Brain microvascular endothelial cell (primary cell): ENCODE measurements at regions not wholly inside any gene's neighbourhood (a gene's known extent, or its start where the extent isn't known, plus 50 kb on each side); places are given as distances from the start of the nearest gene placed in this dataset.

ENCODE experiments used
- DNase-seq: peaks from one replicate; pipeline ENCODE4 v3.0.0-alpha.2; 2020
- H3K27ac ChIP-seq: fragments of 250-450 bp; sonication (Bioruptor Pico); 2 replicates; pipeline ENCODE4 v1.5.1; 2020; ENCODE audit warnings: mild to moderate bottlenecking, moderate library complexity
- H3K27me3 ChIP-seq: fragments of 250-450 bp; sonication (Bioruptor Pico); replicated peaks from 2 replicates; pipeline ENCODE4 v1.5.1; 2020; ENCODE audit warnings: mild to moderate bottlenecking
- H3K36me3 ChIP-seq: fragments of 250-450 bp; sonication (Bioruptor Pico); replicated peaks from 2 replicates; pipeline ENCODE4 v1.5.1; 2020; ENCODE audit warnings: mild to moderate bottlenecking
- H3K4me3 ChIP-seq: 2 replicates; pipeline ENCODE4 v1.5.1; 2011; ENCODE audit warnings: low read depth, mild to moderate bottlenecking, control low read depth, low read length, moderate library complexity
- in situ Hi-C: cut with HindIII; loops from 2 replicates; pipeline ENCODE4 v1.10.0; 2017; ENCODE audit warnings: low sequenced_read_pairs, low pct_ligation_motif_present
- TF ChIP-seq, protein P1 (sequence below): IDR thresholded peaks from 2 replicates; pipeline ENCODE4 v1.5.1; 2011; ENCODE audit warnings: low read depth, mild to moderate bottlenecking, moderate library complexity, low read length, control low read depth, inconsistent platforms; ENCODE audit errors: missing control alignments

GRCh38 chr2:59996855-59997254 is 556.6 kb downstream of the BCL11A start:
- Histone ChIP-seq H3K27me3 (no peaks in the 10 kb centered on the region), H3K4me3 (no peak overlapping the region), H3K27ac (no peak overlapping the region), H3K36me3 (no peaks in the 10 kb centered on the region)
- in situ Hi-C loops: no loop called here
- DNase-seq: no peak
- TF ChIP-seq, protein P1, sequence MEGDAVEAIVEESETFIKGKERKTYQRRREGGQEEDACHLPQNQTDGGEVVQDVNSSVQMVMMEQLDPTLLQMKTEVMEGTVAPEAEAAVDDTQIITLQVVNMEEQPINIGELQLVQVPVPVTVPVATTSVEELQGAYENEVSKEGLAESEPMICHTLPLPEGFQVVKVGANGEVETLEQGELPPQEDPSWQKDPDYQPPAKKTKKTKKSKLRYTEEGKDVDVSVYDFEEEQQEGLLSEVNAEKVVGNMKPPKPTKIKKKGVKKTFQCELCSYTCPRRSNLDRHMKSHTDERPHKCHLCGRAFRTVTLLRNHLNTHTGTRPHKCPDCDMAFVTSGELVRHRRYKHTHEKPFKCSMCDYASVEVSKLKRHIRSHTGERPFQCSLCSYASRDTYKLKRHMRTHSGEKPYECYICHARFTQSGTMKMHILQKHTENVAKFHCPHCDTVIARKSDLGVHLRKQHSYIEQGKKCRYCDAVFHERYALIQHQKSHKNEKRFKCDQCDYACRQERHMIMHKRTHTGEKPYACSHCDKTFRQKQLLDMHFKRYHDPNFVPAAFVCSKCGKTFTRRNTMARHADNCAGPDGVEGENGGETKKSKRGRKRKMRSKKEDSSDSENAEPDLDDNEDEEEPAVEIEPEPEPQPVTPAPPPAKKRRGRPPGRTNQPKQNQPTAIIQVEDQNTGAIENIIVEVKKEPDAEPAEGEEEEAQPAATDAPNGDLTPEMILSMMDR: no peak

DNA sequence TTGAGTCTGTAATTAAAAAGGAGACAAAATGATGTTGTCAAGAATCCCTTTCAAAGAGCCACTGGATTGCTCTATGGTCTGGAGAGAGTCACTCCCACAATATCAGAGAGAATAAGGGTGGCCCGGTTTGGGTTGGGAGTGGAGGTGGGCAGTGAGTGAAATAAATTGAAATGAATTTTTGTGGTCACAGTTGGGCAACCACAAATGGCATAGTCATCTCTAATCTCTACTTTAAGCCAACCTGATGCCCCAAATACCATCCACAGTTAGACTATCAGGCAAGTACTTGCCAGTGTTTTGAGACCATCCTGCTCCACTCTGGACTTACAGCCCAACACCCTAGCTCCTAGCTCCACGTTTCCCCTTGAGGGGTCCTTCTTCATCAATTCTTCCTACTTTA is 559.7 kb downstream of the BCL11A start:
- Histone ChIP-seq H3K36me3 (no peaks in the 10 kb centered on the region), H3K27me3 (no peaks in the 10 kb centered on the region), H3K27ac (no peak overlapping the region), H3K4me3 (no peak overlapping the region)
- no peak for DNase-seq
- in situ Hi-C loops: no loop called here
- TF ChIP-seq, protein P1: no peak

GRCh38 chr2:59988341-59988740 is 565.1 kb downstream of the BCL11A start:
- TF ChIP-seq, protein P1: no peak
- H3K27me3 ChIP-seq: no peaks in the 10 kb centered on the region
- in situ Hi-C loops: no loop called here
- H3K4me3 ChIP-seq: no peak overlapping the region
- H3K36me3 ChIP-seq: no peaks in the 10 kb centered on the region
- DNase-seq: no peak
- no peak overlapping the region for H3K27ac ChIP-seq

GRCh38 chr2:59986511-59986910 is 566.9 kb downstream of the BCL11A start:
- in situ Hi-C loops: no loop called here
- H3K4me3 ChIP-seq: no peak overlapping the region
- no peaks in the 10 kb centered on the region for H3K27me3 ChIP-seq

DNA sequence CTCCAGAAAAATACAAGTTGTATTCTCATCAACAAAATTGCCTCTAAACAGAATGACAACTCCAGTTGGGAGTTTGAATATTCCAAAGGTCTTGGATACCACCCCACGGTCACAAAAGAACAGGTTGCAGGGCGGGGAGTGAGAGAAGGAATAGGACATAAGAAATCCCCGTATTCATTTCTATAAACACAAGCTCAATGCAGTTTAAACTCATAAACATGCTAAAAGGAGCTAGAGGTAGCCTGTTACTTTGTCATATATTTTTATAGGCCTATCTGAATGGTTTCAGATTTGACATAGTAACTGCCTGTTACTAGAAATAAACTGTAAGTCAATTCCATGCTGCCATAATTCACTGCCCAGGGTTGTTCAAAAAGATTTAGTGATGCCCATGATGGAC is 567.5 kb downstream of the BCL11A start:
- no peaks in the 10 kb centered on the region for H3K36me3 ChIP-seq
- no peaks in the 10 kb centered on the region for H3K27me3 ChIP-seq
- in situ Hi-C loops: no loop called here
- no peak for DNase-seq
- TF ChIP-seq, protein P1: no peak
- no peak overlapping the region for H3K27ac ChIP-seq
- H3K4me3 ChIP-seq: no peak overlapping the region

More at GRCh38 chr2:59986511-59986910, 566.9 kb downstream of the BCL11A start:
- H3K27ac ChIP-seq: no peak overlapping the region
- no peaks in the 10 kb centered on the region for H3K36me3 ChIP-seq
- TF ChIP-seq, protein P1: no peak
- no peak for DNase-seq

DNA sequence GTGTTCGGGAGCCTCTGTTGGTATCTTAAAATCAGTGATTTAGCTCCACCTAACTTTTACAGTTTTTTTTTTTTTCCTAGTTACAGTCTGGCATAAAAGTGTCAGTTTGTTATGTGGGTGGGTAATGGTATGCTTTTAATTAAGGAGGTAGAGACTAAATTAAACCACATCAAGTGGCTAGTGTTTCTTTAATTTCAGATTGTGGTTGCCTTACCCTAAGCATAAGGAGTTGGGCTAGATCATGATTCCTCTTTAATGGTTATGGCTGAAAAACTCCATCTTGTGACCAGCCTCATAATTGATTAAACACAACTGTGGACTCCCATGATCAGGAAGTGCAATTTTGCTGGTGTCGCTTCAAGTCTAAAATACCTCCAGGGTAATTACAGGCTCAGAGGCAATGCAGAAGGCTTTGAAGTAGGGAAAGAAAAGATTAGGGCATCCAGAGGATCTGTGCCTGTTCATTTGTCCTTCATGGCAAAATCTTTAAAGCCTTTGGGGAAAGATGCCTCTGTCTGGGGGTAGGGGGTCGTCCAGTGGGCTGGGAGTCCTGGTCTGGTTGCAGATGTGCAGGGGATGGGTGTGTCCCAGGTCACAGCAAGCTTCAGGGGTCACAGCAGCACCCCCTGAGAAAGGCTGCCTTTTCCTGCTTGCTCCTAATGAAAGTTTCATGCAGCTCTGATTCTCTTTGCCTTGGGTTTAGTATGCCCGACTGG is 579.2 kb downstream of the BCL11A start:
- in situ Hi-C loops: no loop called here

More for the DNA sequence above, 579.2 kb downstream of the BCL11A start:
- Histone ChIP-seq H3K27me3 (no peaks in the 10 kb centered on the region), H3K4me3 (no peak overlapping the region), H3K36me3 (no peaks in the 10 kb centered on the region), H3K27ac (no peak overlapping the region)
- no peak for DNase-seq
- TF ChIP-seq, protein P1: no peak
